Tibial nerve (tissue), 4 donors: ENCODE measurements at regions not wholly inside any gene's neighbourhood (a gene's known extent, or its start where the extent isn't known, plus 50 kb on each side); places are given as distances from the start of the nearest gene placed in this dataset.

ENCODE experiments used
- EP300 ChIP-seq, 2 donors: sonication (generic); formaldehyde crosslinking; IDR thresholded peaks; one replicate each; pipeline ENCODE4 v1.6.1; 2017; ENCODE audit warnings: antibody characterized with exemption in 2 of 2, mild to moderate bottlenecking in 1 of 2
- POLR2A ChIP-seq, 2 donors: fragments of 450-650 bp; IDR thresholded peaks; one replicate each; pipeline ENCODE4 v1.6.1; 2017; ENCODE audit warnings: antibody characterized with exemption in 2 of 2, mild to moderate bottlenecking in 2 of 2, moderate library complexity in 2 of 2
- TF ChIP-seq, protein P1 (sequence below), 5 experiments: fragments of 200-600 bp in 3 of 5; fragments of 450-650 bp in 2 of 5; sonication (generic) in 3 of 5; IDR thresholded peaks; one replicate each; pipeline ENCODE4 v1.5.1; 2016 to 2019; ENCODE audit warnings: antibody characterized with exemption in 5 of 5, mild to moderate bottlenecking in 3 of 5, moderate library complexity in 2 of 5

DNA sequence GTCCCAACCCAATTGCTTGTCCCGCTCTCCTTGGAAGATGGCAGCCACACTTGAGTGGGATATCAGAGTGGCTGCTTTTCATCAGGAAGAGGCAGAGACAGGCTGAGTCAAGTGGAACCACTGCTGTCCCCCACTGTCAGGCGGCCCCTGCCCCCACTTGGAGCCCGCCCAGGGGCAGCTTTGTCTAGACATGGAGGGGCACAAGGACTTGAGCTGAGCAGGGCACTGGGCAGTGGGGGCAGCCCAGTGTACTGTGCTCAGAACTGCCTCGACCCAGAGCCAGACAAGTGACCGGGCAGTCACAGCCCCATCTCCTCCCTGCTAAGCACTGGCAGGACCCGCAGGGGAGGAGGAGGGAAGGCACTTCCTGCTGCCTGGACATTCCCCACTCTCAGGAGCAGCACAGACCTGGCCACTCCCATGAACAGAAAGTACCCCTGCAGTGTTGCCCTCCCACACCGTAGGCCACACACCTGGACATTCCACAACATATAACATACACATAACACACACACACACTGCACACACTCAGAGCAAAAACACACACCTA lies 91.0 kb downstream of the MRPL36 start:
- TF ChIP-seq, protein P1, sequence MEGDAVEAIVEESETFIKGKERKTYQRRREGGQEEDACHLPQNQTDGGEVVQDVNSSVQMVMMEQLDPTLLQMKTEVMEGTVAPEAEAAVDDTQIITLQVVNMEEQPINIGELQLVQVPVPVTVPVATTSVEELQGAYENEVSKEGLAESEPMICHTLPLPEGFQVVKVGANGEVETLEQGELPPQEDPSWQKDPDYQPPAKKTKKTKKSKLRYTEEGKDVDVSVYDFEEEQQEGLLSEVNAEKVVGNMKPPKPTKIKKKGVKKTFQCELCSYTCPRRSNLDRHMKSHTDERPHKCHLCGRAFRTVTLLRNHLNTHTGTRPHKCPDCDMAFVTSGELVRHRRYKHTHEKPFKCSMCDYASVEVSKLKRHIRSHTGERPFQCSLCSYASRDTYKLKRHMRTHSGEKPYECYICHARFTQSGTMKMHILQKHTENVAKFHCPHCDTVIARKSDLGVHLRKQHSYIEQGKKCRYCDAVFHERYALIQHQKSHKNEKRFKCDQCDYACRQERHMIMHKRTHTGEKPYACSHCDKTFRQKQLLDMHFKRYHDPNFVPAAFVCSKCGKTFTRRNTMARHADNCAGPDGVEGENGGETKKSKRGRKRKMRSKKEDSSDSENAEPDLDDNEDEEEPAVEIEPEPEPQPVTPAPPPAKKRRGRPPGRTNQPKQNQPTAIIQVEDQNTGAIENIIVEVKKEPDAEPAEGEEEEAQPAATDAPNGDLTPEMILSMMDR (IDR thresholded peaks at IDR 0.05): no peak
- TF ChIP-seq EP300 (IDR thresholded peaks at IDR 0.05) (no peak), POLR2A (IDR thresholded peaks at IDR 0.05) (no peak)
